H54 (cell line): ENCODE measurements at regions not wholly inside any gene's neighbourhood (a gene's known extent, or its start where the extent isn't known, plus 50 kb on each side); places are given as distances from the start of the nearest gene placed in this dataset.

Source experiments
- DNase-seq: peaks from one replicate; pipeline ENCODE4 v3.0.0; 2011; ENCODE audit warnings: low spot score, mixed read lengths; ENCODE audit not compliant: insufficient read length
- FAIRE-seq: peaks from 3 replicates; lab custom pipeline; 2011; peaks lifted over from hg19 to GRCh38; lab: Jason Lieb, UNC
- POLR2A ChIP-seq: IDR thresholded peaks from 2 replicates; pipeline ENCODE4 v1.6.1; 2011; ENCODE audit warnings: low read depth, mild to moderate bottlenecking, low read length

- no peak for TF ChIP-seq POLR2A
- no peak for DNase-seq
Measured at GRCh38 chr15:47504624-47505256, 212.6 kb upstream of the SEMA6D start.

GRCh38 chr15:47505712-47506328, 211.5 kb upstream of the SEMA6D start:
- FAIRE-seq (no peak), DNase-seq (no peak)
- TF ChIP-seq POLR2A, result no peak

More at GRCh38 chr15:47504624-47505256, 212.6 kb upstream of the SEMA6D start:
- no peak for FAIRE-seq

- no peak for TF ChIP-seq POLR2A
- no peak for FAIRE-seq
- DNase-seq, result no peak
Measured at GRCh38 chr15:47506329-47507100, 210.8 kb upstream of the SEMA6D start.

DNA sequence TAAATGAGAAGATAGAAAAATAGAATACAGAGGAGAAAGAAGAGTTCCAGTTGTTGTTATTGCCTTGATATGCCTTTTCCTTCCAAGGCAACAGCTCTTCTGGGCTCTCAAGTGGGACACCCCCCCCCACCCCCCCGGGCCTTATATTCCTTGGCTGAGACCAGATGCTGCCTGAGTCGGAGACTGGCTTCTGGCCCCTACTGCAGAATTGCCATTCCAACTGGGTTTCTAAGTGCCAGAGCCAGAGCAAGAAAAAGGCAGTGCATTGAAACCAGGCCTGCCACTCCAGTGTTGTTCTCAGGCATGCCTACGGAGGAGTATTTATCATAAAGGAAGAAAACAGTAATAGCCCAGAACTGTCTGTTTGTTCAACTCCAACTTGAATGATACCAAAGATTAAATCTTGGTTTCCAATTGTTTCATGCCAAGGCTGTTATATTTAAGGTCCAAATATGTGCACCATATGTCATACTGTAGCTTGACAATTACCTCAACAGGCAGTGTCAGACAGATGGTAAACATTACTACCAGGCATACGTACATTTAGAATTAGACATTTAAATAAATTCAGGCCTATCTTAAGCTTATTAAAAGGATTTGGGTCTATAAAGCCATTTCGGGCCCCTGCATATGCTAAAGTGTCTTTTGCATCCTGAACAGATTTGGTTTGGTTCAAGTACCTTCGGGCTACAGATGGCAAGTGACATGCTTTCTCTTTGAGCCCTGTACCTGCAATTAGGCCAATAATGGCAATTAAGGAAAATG, 209.9 kb upstream of the SEMA6D start:
- no peak for DNase-seq

GRCh38 chr15:47511261-47511660, 206.0 kb upstream of the SEMA6D start:
- TF ChIP-seq POLR2A, result no peak
- no peak for DNase-seq
- FAIRE-seq, result no peak

More for the DNA sequence above, 209.9 kb upstream of the SEMA6D start:
- no peak for FAIRE-seq
- TF ChIP-seq POLR2A, result no peak

DNA sequence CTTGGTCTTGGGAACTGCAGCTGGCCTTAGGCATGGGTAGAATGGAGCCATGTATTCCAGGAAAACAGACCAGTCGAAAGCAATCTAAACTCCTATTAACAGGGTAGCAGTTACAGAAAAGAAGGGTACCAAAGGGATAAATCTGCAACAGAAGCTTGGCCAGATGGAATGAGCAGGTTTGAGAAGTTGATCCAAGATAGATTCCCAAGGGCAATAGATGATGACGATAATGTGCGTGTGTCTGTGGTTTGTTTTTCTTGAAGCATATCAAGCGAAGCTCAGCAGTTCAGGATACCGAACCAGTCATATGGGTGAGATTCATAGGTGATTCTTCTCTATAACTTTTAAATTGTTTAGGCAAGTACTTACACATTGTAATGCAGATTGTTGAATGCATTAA, 203.8 kb upstream of the SEMA6D start:
- no peak for DNase-seq
- no peak for FAIRE-seq
- no peak for TF ChIP-seq POLR2A

DNA sequence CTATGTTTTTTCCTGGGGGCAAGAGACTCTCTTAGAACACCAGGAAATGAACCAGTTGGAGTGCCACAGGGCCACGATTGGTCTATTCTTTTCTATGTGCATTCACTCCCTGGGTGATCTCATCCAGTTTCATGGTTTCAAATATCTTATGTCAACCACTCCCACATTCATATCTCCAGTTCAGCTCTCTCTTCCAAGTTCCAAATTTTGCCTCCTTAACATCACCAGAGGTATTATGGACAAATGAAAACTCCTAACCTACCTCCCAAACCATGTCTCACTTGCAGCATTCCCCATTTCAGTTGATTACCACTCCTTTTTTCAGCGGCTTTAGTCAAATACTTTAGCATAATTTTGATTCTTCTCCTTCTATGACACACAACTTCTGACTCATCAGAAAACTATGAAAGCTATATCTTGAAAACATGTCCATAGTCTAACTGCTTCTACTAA, 203.1 kb upstream of the SEMA6D start:
- DNase-seq (no peak), FAIRE-seq (no peak)
- no peak for TF ChIP-seq POLR2A

DNA sequence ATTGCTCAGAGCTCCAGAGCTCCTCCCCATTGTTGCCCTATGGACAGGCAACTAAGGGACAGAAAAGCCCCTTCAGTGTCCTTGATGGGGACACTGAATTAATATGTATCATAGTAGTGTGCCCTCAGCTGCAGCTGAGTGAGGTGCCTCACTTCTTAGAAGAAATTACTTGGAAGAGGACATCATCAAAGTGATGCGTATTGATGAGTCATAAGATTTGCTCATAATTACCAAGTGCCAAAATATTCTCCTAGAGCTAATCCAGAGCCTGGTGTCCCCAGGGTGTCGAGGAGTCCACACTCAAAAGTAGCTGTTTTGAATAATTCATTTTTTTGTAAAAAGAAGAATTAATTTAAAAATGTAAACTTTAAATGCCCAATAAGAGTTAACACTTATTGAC, 200.7 kb upstream of the SEMA6D start:
- TF ChIP-seq POLR2A, result no peak
- no peak for DNase-seq
- no peak for FAIRE-seq

DNA sequence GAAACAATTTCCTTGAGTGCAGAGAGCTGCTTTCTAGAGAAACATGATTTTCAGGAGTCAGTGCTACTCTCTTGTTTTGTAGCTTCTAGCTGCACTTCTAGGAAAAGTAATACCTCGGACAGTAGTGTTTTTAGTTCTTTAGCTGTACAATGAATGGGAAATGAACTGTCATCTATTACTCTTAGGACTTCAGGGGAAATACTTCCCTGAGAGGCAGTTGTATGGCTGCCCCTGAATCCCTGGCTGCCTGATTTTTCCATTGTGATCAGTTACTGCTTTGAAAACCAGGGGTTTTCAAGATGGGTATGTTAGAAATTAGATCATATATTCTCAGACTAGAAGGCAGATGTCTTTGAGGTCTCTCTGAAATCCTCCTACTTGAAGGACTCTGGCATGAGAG, 200.3 kb upstream of the SEMA6D start:
- DNase-seq, result no peak
- no peak for FAIRE-seq
- TF ChIP-seq POLR2A, result no peak

- no peak for TF ChIP-seq POLR2A
- DNase-seq (no peak), FAIRE-seq (no peak)
Measured at GRCh38 chr15:47517737-47518136, 199.6 kb upstream of the SEMA6D start.

DNA sequence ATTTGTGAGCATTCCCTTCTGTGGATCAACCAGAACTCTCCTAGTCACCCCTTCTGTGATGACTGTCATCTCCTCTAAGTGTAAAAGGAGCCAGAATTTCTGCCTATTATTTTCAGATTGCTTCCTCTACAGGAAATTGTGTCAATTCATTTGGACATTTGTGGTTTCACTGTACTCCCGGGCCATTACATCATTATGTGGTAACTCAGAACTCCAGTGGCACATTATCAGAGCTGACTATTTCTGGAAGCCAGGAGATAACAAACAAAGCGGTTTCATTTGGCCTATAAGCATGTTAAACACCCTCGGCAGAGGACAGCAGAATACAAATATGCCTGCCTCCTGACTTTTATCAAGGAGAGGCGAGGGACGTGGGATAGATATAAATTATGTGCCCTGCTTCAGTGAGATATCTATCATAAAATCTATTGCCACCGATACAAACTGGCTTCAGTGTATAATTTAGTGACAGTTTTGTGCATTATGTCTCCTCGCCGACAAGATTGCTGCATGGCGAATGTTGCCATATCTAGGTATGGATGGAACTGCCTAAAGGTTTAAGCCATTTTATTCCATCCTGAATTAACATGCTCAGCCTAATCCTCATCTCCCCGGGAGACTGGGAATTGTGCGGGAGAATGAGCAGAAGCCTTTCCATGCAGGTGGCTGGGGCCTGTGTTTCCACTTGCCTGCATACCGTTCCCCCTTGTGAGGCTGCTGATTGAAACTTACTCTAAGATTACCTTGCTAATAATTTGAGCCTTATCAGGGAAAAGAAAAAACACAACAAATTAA, 193.4 kb upstream of the SEMA6D start:
- DNase-seq, result no peak
- TF ChIP-seq POLR2A, result no peak
- no peak for FAIRE-seq

DNA sequence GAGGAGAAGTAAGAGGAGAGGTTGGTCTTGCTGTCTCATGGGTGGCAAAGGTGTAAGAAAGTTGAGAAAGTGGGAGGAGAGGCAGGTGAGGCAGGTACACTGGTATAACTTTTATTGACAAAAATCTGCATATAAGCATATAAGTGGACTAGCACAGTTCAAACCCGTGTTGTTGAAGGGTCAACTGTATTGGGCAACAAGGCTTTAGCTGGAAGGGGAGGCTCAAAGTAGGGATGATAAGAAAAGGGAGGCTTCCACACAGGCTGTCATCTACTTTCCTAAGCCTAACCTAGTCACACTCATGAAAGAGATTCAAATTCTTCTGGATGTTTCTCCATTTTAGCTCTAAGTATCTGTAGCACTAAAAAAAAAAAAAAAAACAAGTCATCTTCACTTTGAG, 188.1 kb upstream of the SEMA6D start:
- no peak for DNase-seq
- TF ChIP-seq POLR2A, result no peak
- FAIRE-seq, result no peak

DNA sequence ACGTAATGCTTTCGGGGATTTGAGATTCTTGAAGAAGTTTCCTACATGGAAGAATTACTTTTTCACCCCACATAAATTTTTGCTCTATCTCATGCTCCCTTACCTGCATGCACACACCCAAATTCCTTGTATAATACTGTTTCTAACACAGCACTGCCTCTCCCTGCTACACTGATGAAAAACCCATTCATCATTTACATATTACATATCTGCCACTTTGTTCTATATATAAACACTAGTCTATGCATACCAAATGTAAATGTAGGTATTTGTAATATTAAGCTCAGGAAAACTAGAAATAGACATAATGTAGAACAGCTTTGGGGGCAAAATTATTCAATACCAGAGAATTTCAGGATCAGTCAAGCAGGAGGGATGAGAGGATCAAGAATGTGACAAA, 182.6 kb upstream of the SEMA6D start:
- TF ChIP-seq POLR2A, result no peak
- FAIRE-seq, result no peak
- no peak for DNase-seq

- DNase-seq (no peak), FAIRE-seq (no peak)
- no peak for TF ChIP-seq POLR2A
Measured at GRCh38 chr15:47541562-47541961, 175.7 kb upstream of the SEMA6D start.
